Neural cell (in vitro differentiated cells): ENCODE measurements at regions not wholly inside any gene's neighbourhood (a gene's known extent, or its start where the extent isn't known, plus 50 kb on each side); places are given as distances from the start of the nearest gene placed in this dataset.

ENCODE experiments used
- EZH2 ChIP-seq: fragments of 200-600, 300-800 bp; shearing (Covaris generic), sonication (generic); IDR thresholded peaks from 2 replicates; pipeline ENCODE4 v1.6.1; 2014; ENCODE audit warnings: antibody characterized with exemption, low read length, borderline replicate concordance, mild to moderate bottlenecking; ENCODE audit not compliant: insufficient read depth, poor library complexity, severe bottlenecking
- MXI1 ChIP-seq: fragments of 450-650 bp; conservative IDR thresholded peaks from 2 replicates; pipeline ENCODE4 v1.6.1; 2014; ENCODE audit warnings: antibody characterized with exemption, mild to moderate bottlenecking; ENCODE audit not compliant: poor library complexity, severe bottlenecking
- RAD21 ChIP-seq: fragments of 450-650 bp; conservative IDR thresholded peaks from 2 replicates; pipeline ENCODE4 v1.6.1; 2014; ENCODE audit warnings: antibody characterized with exemption, mild to moderate bottlenecking, moderate library complexity
- TF ChIP-seq, protein P1 (sequence below): IDR thresholded peaks from 2 replicates; pipeline ENCODE4 v1.6.1; 2012; ENCODE audit warnings: borderline replicate concordance
- TF ChIP-seq, protein P2 (sequence below): fragments of 450-650 bp; IDR thresholded peaks from 2 replicates; pipeline ENCODE4 v1.5.1; 2014; ENCODE audit warnings: antibody characterized with exemption, mild to moderate bottlenecking, moderate library complexity; ENCODE audit not compliant: poor library complexity, severe bottlenecking

DNA sequence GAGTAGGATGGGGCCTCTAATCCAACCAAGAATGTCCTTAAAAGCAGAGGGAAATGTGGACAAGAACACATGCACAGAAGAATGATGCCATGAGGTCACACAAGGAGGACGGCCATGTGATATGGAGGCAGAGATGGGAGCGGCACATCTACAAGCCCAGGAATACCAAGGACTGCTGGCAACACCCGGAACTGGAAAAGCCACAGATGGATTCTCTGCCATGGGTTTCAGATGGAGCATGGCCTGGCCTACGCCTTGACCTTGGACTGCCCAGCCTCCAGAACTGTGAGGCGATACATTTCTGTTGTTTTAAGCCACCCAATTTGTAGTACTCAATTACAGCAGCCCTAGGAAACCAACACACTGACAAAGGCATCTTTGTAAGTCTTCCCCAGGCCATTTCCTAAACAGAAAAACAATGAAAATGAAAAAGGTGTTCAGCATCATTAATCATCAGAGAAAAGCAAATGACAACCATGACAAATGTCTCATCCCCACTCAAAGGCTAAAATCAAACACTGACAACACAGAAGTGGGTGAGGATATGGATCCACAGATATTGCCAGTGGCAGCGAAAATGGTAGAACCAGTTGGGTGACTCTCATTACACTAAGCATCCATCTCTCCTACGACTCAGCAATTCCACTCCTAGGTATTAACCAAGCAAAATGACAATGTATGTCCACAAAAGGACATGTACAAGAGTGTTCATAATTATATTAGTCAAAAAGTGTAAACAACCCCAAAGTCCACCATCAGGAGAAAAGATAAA, 76.9 kb upstream of the CNEP1R1 start:
- TF ChIP-seq, protein P1, sequence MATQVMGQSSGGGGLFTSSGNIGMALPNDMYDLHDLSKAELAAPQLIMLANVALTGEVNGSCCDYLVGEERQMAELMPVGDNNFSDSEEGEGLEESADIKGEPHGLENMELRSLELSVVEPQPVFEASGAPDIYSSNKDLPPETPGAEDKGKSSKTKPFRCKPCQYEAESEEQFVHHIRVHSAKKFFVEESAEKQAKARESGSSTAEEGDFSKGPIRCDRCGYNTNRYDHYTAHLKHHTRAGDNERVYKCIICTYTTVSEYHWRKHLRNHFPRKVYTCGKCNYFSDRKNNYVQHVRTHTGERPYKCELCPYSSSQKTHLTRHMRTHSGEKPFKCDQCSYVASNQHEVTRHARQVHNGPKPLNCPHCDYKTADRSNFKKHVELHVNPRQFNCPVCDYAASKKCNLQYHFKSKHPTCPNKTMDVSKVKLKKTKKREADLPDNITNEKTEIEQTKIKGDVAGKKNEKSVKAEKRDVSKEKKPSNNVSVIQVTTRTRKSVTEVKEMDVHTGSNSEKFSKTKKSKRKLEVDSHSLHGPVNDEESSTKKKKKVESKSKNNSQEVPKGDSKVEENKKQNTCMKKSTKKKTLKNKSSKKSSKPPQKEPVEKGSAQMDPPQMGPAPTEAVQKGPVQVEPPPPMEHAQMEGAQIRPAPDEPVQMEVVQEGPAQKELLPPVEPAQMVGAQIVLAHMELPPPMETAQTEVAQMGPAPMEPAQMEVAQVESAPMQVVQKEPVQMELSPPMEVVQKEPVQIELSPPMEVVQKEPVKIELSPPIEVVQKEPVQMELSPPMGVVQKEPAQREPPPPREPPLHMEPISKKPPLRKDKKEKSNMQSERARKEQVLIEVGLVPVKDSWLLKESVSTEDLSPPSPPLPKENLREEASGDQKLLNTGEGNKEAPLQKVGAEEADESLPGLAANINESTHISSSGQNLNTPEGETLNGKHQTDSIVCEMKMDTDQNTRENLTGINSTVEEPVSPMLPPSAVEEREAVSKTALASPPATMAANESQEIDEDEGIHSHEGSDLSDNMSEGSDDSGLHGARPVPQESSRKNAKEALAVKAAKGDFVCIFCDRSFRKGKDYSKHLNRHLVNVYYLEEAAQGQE: no peak
- TF ChIP-seq, protein P2, sequence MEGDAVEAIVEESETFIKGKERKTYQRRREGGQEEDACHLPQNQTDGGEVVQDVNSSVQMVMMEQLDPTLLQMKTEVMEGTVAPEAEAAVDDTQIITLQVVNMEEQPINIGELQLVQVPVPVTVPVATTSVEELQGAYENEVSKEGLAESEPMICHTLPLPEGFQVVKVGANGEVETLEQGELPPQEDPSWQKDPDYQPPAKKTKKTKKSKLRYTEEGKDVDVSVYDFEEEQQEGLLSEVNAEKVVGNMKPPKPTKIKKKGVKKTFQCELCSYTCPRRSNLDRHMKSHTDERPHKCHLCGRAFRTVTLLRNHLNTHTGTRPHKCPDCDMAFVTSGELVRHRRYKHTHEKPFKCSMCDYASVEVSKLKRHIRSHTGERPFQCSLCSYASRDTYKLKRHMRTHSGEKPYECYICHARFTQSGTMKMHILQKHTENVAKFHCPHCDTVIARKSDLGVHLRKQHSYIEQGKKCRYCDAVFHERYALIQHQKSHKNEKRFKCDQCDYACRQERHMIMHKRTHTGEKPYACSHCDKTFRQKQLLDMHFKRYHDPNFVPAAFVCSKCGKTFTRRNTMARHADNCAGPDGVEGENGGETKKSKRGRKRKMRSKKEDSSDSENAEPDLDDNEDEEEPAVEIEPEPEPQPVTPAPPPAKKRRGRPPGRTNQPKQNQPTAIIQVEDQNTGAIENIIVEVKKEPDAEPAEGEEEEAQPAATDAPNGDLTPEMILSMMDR: no peak
- no peak for TF ChIP-seq RAD21
- TF ChIP-seq EZH2: no peak
- TF ChIP-seq MXI1: no peak
